ENCODE measurements at regions not wholly inside any gene's neighbourhood (a gene's known extent, or its start where the extent isn't known, plus 50 kb on each side); places are given as distances from the start of the nearest gene placed in this dataset.

- Histone ChIP-seq H3K14ac (ENCODE audit: low read length) (no peak overlapping the region), H4K8ac (ENCODE audit: low read depth, low read length) (peak overlapping the region; percentile 46), H3K79me1 (ENCODE audit: low read length) (peaks cover 25% of the 10 kb centered on the region), H3K9me3 (ENCODE audit: insufficient read depth, low read depth, low read length) (no peaks in the 10 kb centered on the region), H3K9ac (ENCODE audit: low read length) (no peak overlapping the region), H3K36me3 (ENCODE audit: control insufficient read depth in 1 of 2, insufficient read depth in 2 of 2, low read length in 2 of 2) (no peaks in the 10 kb centered on the region), H3K4me2 (ENCODE audit: low read length) (no peak overlapping the region), H2BK5ac (ENCODE audit: low read depth, low read length, poor library complexity) (peak overlapping the region; percentile 43), H4K12ac (ENCODE audit: low read depth, low read length) (no peak overlapping the region), H2AK5ac (ENCODE audit: low read length) (peak overlapping the region; percentile 33), H3K27me3 (ENCODE audit: insufficient read depth, low read length) (no peaks in the 10 kb centered on the region), H3K18ac (ENCODE audit: low read length) (no peak overlapping the region), H2BK120ac (ENCODE audit: insufficient read depth, low read length, poor library complexity) (peak overlapping the region; percentile 60), H3K4me3 (ENCODE audit: low read depth, low read length) (no peak overlapping the region), H3K4me1 (ENCODE audit: control insufficient read depth in 1 of 2, insufficient read depth in 2 of 2, low read length in 2 of 2) (peaks cover 16 to 19% of the 10 kb centered on the region in 2 experiments), H4K91ac (ENCODE audit: low read depth, low read length) (peak overlapping the region; percentile 98), H2AFZ (ENCODE audit: insufficient read depth, low read length, poor library complexity) (no peak overlapping the region), H3K27ac (ENCODE audit: low read depth, low read length) (no peak overlapping the region), H2BK12ac (ENCODE audit: low read length) (peak overlapping the region; percentile 75), H3K23ac (ENCODE audit: low read length) (no peak overlapping the region), H3K4ac (ENCODE audit: low read depth, low read length) (peak overlapping the region; percentile 23), H3K79me2 (ENCODE audit: control insufficient read depth, insufficient read depth, low read length, poor library complexity) (peaks cover 4% of the 10 kb centered on the region)
- no CpG with 5 or more reads among the region's 7 CpGs for WGBS (ENCODE audit: extremely low coverage, insufficient coverage, insufficient read length)
- peak; percentile 21 to 73 for DNase-seq
These were observed 68.5 kb downstream of the COPS8 start for GRCh38 chr2:237154082-237154638.

GRCh38 chr2:237154884-237155851, 69.5 kb downstream of the COPS8 start:
- peaks cover 4% of the 10 kb centered on the region for H3K79me2 ChIP-seq (ENCODE audit: control insufficient read depth, insufficient read depth, low read length, poor library complexity)
- H3K4me1 ChIP-seq (ENCODE audit: control insufficient read depth in 1 of 2, insufficient read depth in 2 of 2, low read length in 2 of 2) = peaks cover 16 to 19% of the 10 kb centered on the region in 2 experiments
- peak overlapping the region; percentile 73 for H3K14ac ChIP-seq (ENCODE audit: low read length)
- H2BK120ac ChIP-seq (ENCODE audit: insufficient read depth, low read length, poor library complexity) = peak overlapping the region; percentile 74
- peak overlapping the region; percentile 62 for H2BK5ac ChIP-seq (ENCODE audit: low read depth, low read length, poor library complexity)
- no peaks in the 10 kb centered on the region for H3K9me3 ChIP-seq (ENCODE audit: insufficient read depth, low read depth, low read length)
- no peak overlapping the region for H3K4me2 ChIP-seq (ENCODE audit: low read length)
- WGBS (ENCODE audit: extremely low coverage, insufficient coverage, insufficient read length) = no CpG with 5 or more reads among the region's 11 CpGs
- peak overlapping the region; percentile 57 for H3K18ac ChIP-seq (ENCODE audit: low read length)
- H3K4ac ChIP-seq (ENCODE audit: low read depth, low read length) = peak overlapping the region; percentile 61
- H3K79me1 ChIP-seq (ENCODE audit: low read length) = peaks cover 27% of the 10 kb centered on the region
- peak overlapping the region; percentile 92 for H2BK12ac ChIP-seq (ENCODE audit: low read length)
- DNase-seq = no peak
- H3K4me3 ChIP-seq (ENCODE audit: low read depth, low read length) = no peak overlapping the region
- peak overlapping the region; percentile 70 for H2AK5ac ChIP-seq (ENCODE audit: low read length)
- peak overlapping the region; percentile 9 for H2AFZ ChIP-seq (ENCODE audit: insufficient read depth, low read length, poor library complexity)
- no peak overlapping the region for H4K12ac ChIP-seq (ENCODE audit: low read depth, low read length)
- peak overlapping the region; percentile 2 for H3K27ac ChIP-seq (ENCODE audit: low read depth, low read length)
- H4K91ac ChIP-seq (ENCODE audit: low read depth, low read length) = peak overlapping the region; percentile 98
- no peaks in the 10 kb centered on the region for H3K27me3 ChIP-seq (ENCODE audit: insufficient read depth, low read length)
- H4K8ac ChIP-seq (ENCODE audit: low read depth, low read length) = peak overlapping the region; percentile 64
- no peaks in the 10 kb centered on the region for H3K36me3 ChIP-seq (ENCODE audit: control insufficient read depth in 1 of 2, insufficient read depth in 2 of 2, low read length in 2 of 2)
- H3K9ac ChIP-seq (ENCODE audit: low read length) = no peak overlapping the region
- H3K23ac ChIP-seq (ENCODE audit: low read length) = no peak overlapping the region

GRCh38 chr2:237156031-237156856, 70.6 kb downstream of the COPS8 start:
- H3K9me3 ChIP-seq (ENCODE audit: insufficient read depth, low read depth, low read length) = no peaks in the 10 kb centered on the region
- H3K79me2 ChIP-seq (ENCODE audit: control insufficient read depth, insufficient read depth, low read length, poor library complexity) = peaks cover 4% of the 10 kb centered on the region

More at GRCh38 chr2:237156031-237156856, 70.6 kb downstream of the COPS8 start:
- H3K27me3 ChIP-seq (ENCODE audit: insufficient read depth, low read length) = no peaks in the 10 kb centered on the region
- H3K23ac ChIP-seq (ENCODE audit: low read length) = no peak overlapping the region
- no peak overlapping the region for H3K4me2 ChIP-seq (ENCODE audit: low read length)
- peak overlapping the region; percentile 91 for H2AK5ac ChIP-seq (ENCODE audit: low read length)
- H4K8ac ChIP-seq (ENCODE audit: low read depth, low read length) = peak overlapping the region; percentile 82
- WGBS (ENCODE audit: extremely low coverage, insufficient coverage, insufficient read length) = no CpG with 5 or more reads among the region's 30 CpGs
- peaks cover 16 to 19% of the 10 kb centered on the region in 2 experiments for H3K4me1 ChIP-seq (ENCODE audit: control insufficient read depth in 1 of 2, insufficient read depth in 2 of 2, low read length in 2 of 2)
- no peak overlapping the region for H3K4me3 ChIP-seq (ENCODE audit: low read depth, low read length)
- peak overlapping the region; percentile 71 for H2BK12ac ChIP-seq (ENCODE audit: low read length)
- peaks cover 33% of the 10 kb centered on the region for H3K79me1 ChIP-seq (ENCODE audit: low read length)
- no peak overlapping the region for H3K9ac ChIP-seq (ENCODE audit: low read length)
- H4K91ac ChIP-seq (ENCODE audit: low read depth, low read length) = peak overlapping the region; percentile 98
- H2BK5ac ChIP-seq (ENCODE audit: low read depth, low read length, poor library complexity) = peak overlapping the region; percentile 59
- peak overlapping the region; percentile 47 for H3K4ac ChIP-seq (ENCODE audit: low read depth, low read length)
- H3K36me3 ChIP-seq (ENCODE audit: control insufficient read depth in 1 of 2, insufficient read depth in 2 of 2, low read length in 2 of 2) = no peaks in the 10 kb centered on the region
- peak overlapping the region; percentile 32 for H2AFZ ChIP-seq (ENCODE audit: insufficient read depth, low read length, poor library complexity)
- peak overlapping the region; percentile 45 for H4K12ac ChIP-seq (ENCODE audit: low read depth, low read length)
- H3K18ac ChIP-seq (ENCODE audit: low read length) = peak overlapping the region; percentile 51
- H3K27ac ChIP-seq (ENCODE audit: low read depth, low read length) = peak overlapping the region; percentile 30
- peak overlapping the region; percentile 85 for H2BK120ac ChIP-seq (ENCODE audit: insufficient read depth, low read length, poor library complexity)
- DNase-seq = peak in 1 of 2 donors; percentile 14
- H3K14ac ChIP-seq (ENCODE audit: low read length) = peak overlapping the region; percentile 88
